ENCODE measurements at regions not wholly inside any gene's neighbourhood (a gene's known extent, or its start where the extent isn't known, plus 50 kb on each side); places are given as distances from the start of the nearest gene placed in this dataset.

- Histone ChIP-seq H3K36me3 (replicated peaks; ENCODE audit: low read depth, low read length) (no peaks in the 10 kb centered on the region), H3K27ac (ENCODE audit: low read length) (no peak overlapping the region), H3K27me3 (ENCODE audit: low read depth, low read length) (no peaks in the 10 kb centered on the region), H3K4me1 (ENCODE audit: low read length) (no peaks in the 10 kb centered on the region), H3K4me3 (ENCODE audit: low read length) (no peak overlapping the region), H3K79me2 (ENCODE audit: low read length) (no peaks in the 10 kb centered on the region), H3K9ac (ENCODE audit: low read length) (no peak overlapping the region), H3K9me3 (ENCODE audit: insufficient read depth, low read length) (no peaks in the 10 kb centered on the region), H2AFZ (ENCODE audit: low read depth, low read length) (no peak overlapping the region), H4K20me1 (ENCODE audit: insufficient read depth, low read length) (no peaks in the 10 kb centered on the region), H3K4me2 (ENCODE audit: low read length) (no peak overlapping the region)
- TF ChIP-seq EZH2phosphoT487 (IDR thresholded peaks at IDR 0.05; ENCODE audit: low read depth): no peak
- TF ChIP-seq, protein P1, sequence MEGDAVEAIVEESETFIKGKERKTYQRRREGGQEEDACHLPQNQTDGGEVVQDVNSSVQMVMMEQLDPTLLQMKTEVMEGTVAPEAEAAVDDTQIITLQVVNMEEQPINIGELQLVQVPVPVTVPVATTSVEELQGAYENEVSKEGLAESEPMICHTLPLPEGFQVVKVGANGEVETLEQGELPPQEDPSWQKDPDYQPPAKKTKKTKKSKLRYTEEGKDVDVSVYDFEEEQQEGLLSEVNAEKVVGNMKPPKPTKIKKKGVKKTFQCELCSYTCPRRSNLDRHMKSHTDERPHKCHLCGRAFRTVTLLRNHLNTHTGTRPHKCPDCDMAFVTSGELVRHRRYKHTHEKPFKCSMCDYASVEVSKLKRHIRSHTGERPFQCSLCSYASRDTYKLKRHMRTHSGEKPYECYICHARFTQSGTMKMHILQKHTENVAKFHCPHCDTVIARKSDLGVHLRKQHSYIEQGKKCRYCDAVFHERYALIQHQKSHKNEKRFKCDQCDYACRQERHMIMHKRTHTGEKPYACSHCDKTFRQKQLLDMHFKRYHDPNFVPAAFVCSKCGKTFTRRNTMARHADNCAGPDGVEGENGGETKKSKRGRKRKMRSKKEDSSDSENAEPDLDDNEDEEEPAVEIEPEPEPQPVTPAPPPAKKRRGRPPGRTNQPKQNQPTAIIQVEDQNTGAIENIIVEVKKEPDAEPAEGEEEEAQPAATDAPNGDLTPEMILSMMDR (IDR thresholded peaks at IDR 0.05; ENCODE audit: low read depth, low read length): no peak
Measured at GRCh38 chr5:104702212-104702611, 1139.6 kb upstream of the NUDT12 start.

DNA sequence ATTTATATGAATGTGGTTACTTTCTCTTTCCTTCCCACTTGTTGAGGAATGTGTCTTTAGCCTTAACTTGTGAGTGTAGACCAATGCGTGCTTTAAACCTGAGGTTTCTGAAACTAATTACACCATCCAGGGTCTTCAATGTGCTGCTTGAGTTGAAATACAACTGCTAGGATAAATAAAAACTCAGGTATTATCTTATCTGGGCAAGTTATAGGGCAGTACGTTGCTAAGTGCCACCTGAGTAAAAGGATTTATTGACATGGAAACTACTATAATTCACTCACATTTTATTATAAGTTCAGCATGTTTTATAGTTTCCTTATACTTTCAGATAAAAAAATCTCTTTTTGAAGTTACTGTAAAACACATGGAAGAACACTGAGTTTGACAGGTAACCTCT, 1136.8 kb upstream of the NUDT12 start:
- H3K27ac ChIP-seq (ENCODE audit: low read length): no peak overlapping the region

DNA sequence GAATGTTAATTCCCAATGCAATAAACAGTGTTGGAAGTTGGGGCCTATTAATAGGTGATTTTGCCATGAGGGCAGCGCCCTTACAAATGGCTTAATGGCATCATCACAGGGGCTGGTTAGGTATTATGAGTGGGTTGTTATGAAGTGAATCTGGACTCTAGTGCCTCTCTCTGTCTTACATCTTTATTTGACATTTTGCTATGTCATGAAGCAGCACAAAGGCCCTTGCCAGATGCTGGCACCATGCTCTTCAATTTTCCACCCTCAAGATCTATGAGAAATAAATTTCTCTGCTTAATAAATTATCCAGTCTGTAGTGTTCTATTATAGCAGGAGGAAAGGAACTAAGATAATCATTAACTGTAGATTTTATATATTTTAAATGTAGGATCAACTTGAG, 1098.7 kb upstream of the NUDT12 start:
- H3K4me2 ChIP-seq (ENCODE audit: low read length): no peak overlapping the region
- no peak overlapping the region for H3K27ac ChIP-seq (ENCODE audit: low read length)
- H2AFZ ChIP-seq (ENCODE audit: low read depth, low read length): no peak overlapping the region
- TF ChIP-seq, protein P1 (IDR thresholded peaks at IDR 0.05; ENCODE audit: low read depth, low read length): no peak
- no peak for TF ChIP-seq EZH2phosphoT487 (IDR thresholded peaks at IDR 0.05; ENCODE audit: low read depth)
- no peak overlapping the region for H3K9ac ChIP-seq (ENCODE audit: low read length)
- no peaks in the 10 kb centered on the region for H3K27me3 ChIP-seq (ENCODE audit: low read depth, low read length)
- no peaks in the 10 kb centered on the region for H3K4me1 ChIP-seq (ENCODE audit: low read length)
- no peak overlapping the region for H3K4me3 ChIP-seq (ENCODE audit: low read length)
- H3K36me3 ChIP-seq (replicated peaks; ENCODE audit: low read depth, low read length): no peaks in the 10 kb centered on the region
- no peaks in the 10 kb centered on the region for H3K9me3 ChIP-seq (ENCODE audit: insufficient read depth, low read length)
- no peaks in the 10 kb centered on the region for H3K79me2 ChIP-seq (ENCODE audit: low read length)
- H4K20me1 ChIP-seq (ENCODE audit: insufficient read depth, low read length): no peaks in the 10 kb centered on the region

More for the DNA sequence above, 1136.8 kb upstream of the NUDT12 start:
- TF ChIP-seq, protein P1 (IDR thresholded peaks at IDR 0.05; ENCODE audit: low read depth, low read length): no peak
- TF ChIP-seq EZH2phosphoT487 (IDR thresholded peaks at IDR 0.05; ENCODE audit: low read depth): no peak
- Histone ChIP-seq H3K79me2 (ENCODE audit: low read length) (no peaks in the 10 kb centered on the region), H4K20me1 (ENCODE audit: insufficient read depth, low read length) (no peaks in the 10 kb centered on the region), H3K4me1 (ENCODE audit: low read length) (no peaks in the 10 kb centered on the region), H3K9me3 (ENCODE audit: insufficient read depth, low read length) (no peaks in the 10 kb centered on the region), H3K4me2 (ENCODE audit: low read length) (no peak overlapping the region), H3K36me3 (replicated peaks; ENCODE audit: low read depth, low read length) (no peaks in the 10 kb centered on the region), H2AFZ (ENCODE audit: low read depth, low read length) (no peak overlapping the region), H3K4me3 (ENCODE audit: low read length) (no peak overlapping the region), H3K9ac (ENCODE audit: low read length) (no peak overlapping the region), H3K27me3 (ENCODE audit: low read depth, low read length) (no peaks in the 10 kb centered on the region)

DNA sequence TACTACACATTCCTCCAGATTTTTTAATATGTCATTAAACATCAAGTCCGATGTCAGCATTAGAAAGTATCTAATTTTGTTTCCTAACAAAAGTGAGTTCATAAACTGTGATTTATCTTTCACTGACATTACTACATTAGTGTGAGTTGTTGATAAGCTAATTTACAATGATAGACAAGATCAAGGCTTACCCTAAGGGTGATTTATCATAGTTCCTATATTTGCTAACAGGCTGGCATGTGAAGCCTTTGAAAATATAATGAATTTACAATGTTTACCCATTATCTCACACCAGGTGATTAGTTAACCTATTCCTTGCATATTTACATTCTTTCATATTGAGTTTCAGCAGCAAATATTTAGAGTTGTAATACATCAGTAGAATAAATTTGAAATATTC, 1096.9 kb upstream of the NUDT12 start:
- TF ChIP-seq EZH2phosphoT487 (IDR thresholded peaks at IDR 0.05; ENCODE audit: low read depth): no peak
- TF ChIP-seq, protein P1 (IDR thresholded peaks at IDR 0.05; ENCODE audit: low read depth, low read length): no peak

More for the DNA sequence above, 1096.9 kb upstream of the NUDT12 start:
- H3K27me3 ChIP-seq (ENCODE audit: low read depth, low read length): no peaks in the 10 kb centered on the region
- no peaks in the 10 kb centered on the region for H3K36me3 ChIP-seq (replicated peaks; ENCODE audit: low read depth, low read length)
- no peak overlapping the region for H2AFZ ChIP-seq (ENCODE audit: low read depth, low read length)
- H3K9ac ChIP-seq (ENCODE audit: low read length): no peak overlapping the region
- no peaks in the 10 kb centered on the region for H3K4me1 ChIP-seq (ENCODE audit: low read length)
- H3K79me2 ChIP-seq (ENCODE audit: low read length): no peaks in the 10 kb centered on the region
- no peaks in the 10 kb centered on the region for H3K9me3 ChIP-seq (ENCODE audit: insufficient read depth, low read length)
- H3K27ac ChIP-seq (ENCODE audit: low read length): no peak overlapping the region
- H3K4me3 ChIP-seq (ENCODE audit: low read length): no peak overlapping the region
- no peaks in the 10 kb centered on the region for H4K20me1 ChIP-seq (ENCODE audit: insufficient read depth, low read length)
- no peak overlapping the region for H3K4me2 ChIP-seq (ENCODE audit: low read length)
